ENCODE measurements at regions not wholly inside any gene's neighbourhood (a gene's known extent, or its start where the extent isn't known, plus 50 kb on each side); places are given as distances from the start of the nearest gene placed in this dataset.
A peak's percentile ranks its signal among the peaks of the same experiment; 100 is the strongest.

GRCh38 chr2:39954346-39954745 lies 175.3 kb upstream of the THUMPD2 start:
- no peak overlapping the region for H3K4me3 ChIP-seq (ENCODE audit: low read depth, low read length)
- TF ChIP-seq CTCF (IDR thresholded peaks at IDR 0.05; ENCODE audit: insufficient read depth, low read length, missing control alignments) = no peak
- ChIA-PET POLR2A (no interaction called here), CTCF (interaction anchor here (1.3 kb wide), 1 partner anchor 11 kb away, joined by 3 read pairs; no protein-coding TSS in a partner anchor)
- no peak for DNase-seq (ENCODE audit: low read depth, low spot score)

GRCh38 chr2:39949131-39949530 lies 170.1 kb upstream of the THUMPD2 start:
- ChIA-PET CTCF (interaction anchor here (0.9 kb wide), 1 partner anchor 499 kb away, joined by 3 read pairs; no protein-coding TSS in a partner anchor), POLR2A (interaction anchor here (0.6 to 2.3 kb wide), 3 partner anchors 83 to 509 kb away, joined by 3 to 8 read pairs (median 4); no protein-coding TSS in a partner anchor)
- H3K4me3 ChIP-seq (ENCODE audit: low read depth, low read length) = no peak overlapping the region
- TF ChIP-seq CTCF (IDR thresholded peaks at IDR 0.05; ENCODE audit: insufficient read depth, low read length, missing control alignments) = no peak
- DNase-seq (ENCODE audit: low read depth, low spot score) = no peak

GRCh38 chr2:39948016-39948719 lies 169.1 kb upstream of the THUMPD2 start:
- DNase-seq (ENCODE audit: low read depth, low spot score) = peak; percentile 36
- ChIA-PET POLR2A (interaction anchor here (0.8 to 2.3 kb wide), 4 partner anchors 10 to 178 kb away, joined by 4 to 8 read pairs (median 5); no protein-coding TSS in a partner anchor), CTCF (interaction anchor here (0.9 kb wide), 1 partner anchor 500 kb away, joined by 3 read pairs; no protein-coding TSS in a partner anchor)
- no peak for TF ChIP-seq CTCF (IDR thresholded peaks at IDR 0.05; ENCODE audit: insufficient read depth, low read length, missing control alignments)
- no peak overlapping the region for H3K4me3 ChIP-seq (ENCODE audit: low read depth, low read length)

GRCh38 chr2:39947294-39948015 lies 168.4 kb upstream of the THUMPD2 start:
- CTCF ChIA-PET = no interaction called here
- POLR2A ChIA-PET = interaction anchor here (0.8 to 2.3 kb wide), 4 partner anchors 9 to 179 kb away, joined by 4 to 8 read pairs (median 5); no protein-coding TSS in a partner anchor
- no peak overlapping the region for H3K4me3 ChIP-seq (ENCODE audit: low read depth, low read length)
- DNase-seq (ENCODE audit: low read depth, low spot score) = no peak
- TF ChIP-seq CTCF (IDR thresholded peaks at IDR 0.05; ENCODE audit: insufficient read depth, low read length, missing control alignments) = no peak

- CTCF ChIA-PET = no interaction called here
- peak; percentile 50 for DNase-seq (ENCODE audit: low read depth, low spot score)
- TF ChIP-seq CTCF (IDR thresholded peaks at IDR 0.05; ENCODE audit: insufficient read depth, low read length, missing control alignments) = no peak
- POLR2A ChIA-PET = no interaction called here
- H3K4me3 ChIP-seq (ENCODE audit: low read depth, low read length) = no peak overlapping the region
These were observed 163.9 kb upstream of the THUMPD2 start for GRCh38 chr2:39942950-39943349.
